GM21786 (cell line): ENCODE measurements at regions not wholly inside any gene's neighbourhood (a gene's known extent, or its start where the extent isn't known, plus 50 kb on each side); places are given as distances from the start of the nearest gene placed in this dataset.

ENCODE experiments used
- ATAC-seq: cut with Tn5 transposase; IDR thresholded peaks from one replicate; pipeline ENCODE4 v1.9.1; 2021; ENCODE audit not compliant: unreplicated experiment

DNA sequence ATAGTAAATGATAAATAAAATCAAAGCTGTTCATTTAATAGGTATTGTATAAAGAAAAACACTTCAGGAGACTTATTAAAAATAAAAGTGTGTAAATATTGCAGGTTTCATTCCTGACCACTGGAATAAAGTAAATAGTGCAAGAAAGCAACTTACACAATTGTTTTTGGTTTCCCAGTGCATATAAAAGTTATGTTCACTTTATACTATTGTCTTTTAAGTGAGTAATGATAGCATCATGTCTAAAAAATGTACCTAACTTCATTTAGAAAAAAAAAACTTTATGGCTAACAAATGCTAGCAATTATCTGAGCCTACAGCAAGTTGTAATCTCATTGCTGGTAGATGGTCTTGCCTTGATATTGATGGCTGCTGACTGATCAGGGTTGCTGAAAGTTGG, 726.6 kb upstream of the POU3F2 start:
- ATAC-seq, result no peak

DNA sequence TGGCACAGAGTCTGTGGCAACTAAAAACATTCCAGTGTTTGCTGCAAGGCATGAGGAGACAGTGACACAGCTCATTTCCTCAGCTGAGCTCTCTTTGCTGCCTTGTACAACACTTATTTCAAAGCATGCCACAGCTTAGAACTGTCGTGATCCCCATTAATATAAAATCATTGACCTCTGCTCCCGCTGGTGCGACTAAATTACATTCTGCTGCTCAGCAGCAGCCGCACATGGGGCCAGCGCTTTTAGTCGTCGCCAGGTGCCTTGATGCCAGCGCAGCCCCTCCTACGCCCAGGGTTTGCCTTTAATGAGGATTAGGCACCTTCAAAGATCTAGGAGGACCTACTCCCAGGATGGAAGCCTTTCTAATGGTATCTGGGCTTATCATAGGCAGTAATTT, 717.9 kb upstream of the POU3F2 start:
- no peak for ATAC-seq

- no peak for ATAC-seq
These were observed 717.3 kb upstream of the POU3F2 start for GRCh38 chr6:98117068-98117467.

DNA sequence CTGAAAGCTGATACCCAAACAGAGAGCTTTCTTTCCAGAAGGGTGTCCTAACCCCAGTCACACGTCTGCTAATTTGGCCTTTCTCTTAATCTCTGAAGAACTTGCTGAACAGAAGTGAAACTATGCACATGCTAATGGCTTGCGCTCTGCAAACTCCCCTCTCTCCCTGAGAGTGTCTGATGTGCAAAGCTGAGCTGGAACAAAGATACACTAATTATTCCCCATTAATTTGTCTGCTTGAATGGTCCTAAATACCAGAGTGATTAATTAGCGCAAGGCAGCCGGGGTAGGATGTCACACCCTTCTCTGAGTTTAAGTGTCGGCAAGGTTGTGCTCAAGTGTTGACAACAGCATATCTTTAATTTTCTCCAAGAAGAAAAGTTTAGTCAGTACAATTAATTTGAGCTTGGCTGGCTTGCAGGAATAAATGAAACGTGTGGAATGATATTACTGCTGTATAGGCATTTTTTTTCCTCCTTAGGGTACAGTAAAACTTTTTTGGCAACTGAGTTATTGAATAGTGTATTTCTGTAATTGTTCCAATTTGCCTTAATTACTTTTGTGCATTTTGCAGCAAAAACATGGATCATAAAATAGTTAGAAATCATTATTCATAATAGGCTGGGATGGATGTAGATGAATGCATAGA, 715.9 kb upstream of the POU3F2 start:
- ATAC-seq, result no peak

- ATAC-seq, result no peak
These were observed 710.2 kb upstream of the POU3F2 start for GRCh38 chr6:98124171-98124570.

GRCh38 chr6:98131290-98131990, 702.9 kb upstream of the POU3F2 start:
- ATAC-seq, result no peak

DNA sequence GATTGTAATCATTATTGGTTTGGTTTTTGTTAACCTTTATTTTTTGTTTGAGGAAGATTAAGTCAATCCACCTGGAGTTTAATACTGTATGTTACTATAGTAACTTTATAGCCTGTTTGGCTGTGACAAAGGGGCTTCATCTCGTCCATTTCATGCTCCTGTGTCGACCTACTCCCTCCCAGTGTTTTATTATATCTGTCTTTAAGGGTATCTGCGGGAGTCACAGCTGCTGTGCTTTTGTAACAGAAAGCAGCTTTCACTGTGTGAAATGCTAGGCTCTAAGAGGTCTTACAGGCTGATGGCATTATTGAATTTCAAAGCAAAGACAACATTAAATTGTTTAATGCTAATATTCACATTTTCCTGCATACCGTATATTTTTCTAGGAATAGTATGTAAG, 698.0 kb upstream of the POU3F2 start:
- ATAC-seq, result no peak

DNA sequence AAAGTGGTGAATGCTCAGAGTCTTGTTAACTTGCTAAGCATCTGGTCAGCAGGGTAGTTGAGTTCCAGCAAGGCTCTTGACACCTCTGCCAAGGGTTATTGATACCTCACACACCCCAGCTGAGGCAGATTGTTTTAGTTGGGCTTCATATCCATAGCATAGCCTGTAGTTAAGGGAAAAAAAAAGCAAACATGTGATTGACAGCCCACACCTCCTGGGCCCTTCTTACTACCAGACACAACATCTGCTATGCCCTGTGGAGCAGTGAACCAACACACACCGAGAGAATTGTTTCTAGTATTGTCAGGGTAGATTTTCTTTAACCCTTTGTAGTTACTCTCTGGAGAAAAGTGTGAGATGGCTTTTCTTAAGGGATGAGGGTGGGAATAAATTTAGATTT, 697.0 kb upstream of the POU3F2 start:
- no peak for ATAC-seq

DNA sequence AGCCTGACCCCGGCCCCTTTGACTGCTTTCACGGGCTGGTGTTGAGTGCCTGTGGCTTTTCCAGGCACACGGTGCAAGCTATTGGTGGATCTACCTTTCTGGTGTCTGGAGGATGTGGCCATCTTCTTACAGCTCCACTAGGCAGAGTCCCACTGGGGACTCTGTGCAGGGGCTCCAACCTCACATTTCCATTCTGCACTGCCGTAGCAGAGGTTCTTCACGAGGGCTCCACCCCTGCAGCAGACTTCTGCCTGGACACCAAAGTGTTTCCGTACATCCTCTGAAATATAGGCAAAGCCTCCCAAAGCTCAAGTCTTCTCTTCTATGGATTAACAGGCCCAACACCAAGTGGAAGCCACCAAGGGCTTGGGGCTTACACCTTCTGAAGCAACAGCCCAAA, 691.5 kb upstream of the POU3F2 start:
- ATAC-seq, result no peak

DNA sequence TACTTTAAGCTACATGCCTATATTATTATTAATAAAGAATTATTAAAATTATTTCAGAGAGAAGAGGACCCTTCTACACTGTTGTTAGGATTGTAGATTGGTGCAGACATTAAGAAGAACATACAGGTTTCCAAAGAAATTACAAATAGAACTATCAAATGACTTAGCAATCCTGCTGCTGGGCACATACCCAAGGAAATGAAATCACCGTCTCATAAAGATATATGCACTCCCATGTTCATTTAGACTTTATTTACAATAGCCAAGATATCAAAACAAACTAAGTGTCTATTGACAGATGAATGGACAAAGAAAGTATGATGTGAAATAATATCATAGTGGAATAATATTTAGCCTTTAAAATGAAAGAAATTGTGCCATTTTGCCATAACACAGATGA, 687.7 kb upstream of the POU3F2 start:
- ATAC-seq, result no peak

GRCh38 chr6:98156580-98156979, 677.8 kb upstream of the POU3F2 start:
- ATAC-seq, result no peak

DNA sequence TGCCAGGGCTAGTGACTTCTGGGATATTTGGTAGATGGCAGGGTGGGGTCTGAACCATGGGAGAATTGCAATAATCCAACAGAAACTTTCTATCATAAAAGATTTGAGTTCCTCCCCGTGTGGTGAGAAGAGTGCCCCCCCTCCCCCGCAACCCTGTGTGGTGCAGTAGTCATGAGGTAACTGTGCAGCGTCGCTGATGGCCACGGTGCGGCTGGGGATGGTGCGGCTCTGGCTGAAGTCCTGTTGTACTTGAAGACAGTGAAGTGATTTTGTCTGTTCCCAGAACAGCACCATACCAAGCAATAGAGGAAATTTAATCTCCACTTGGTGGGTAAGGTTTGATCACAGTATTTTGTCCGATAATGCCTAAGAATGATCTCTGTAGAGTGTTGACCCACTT, 654.8 kb upstream of the POU3F2 start:
- no peak for ATAC-seq

GRCh38 chr6:98200084-98200483, 634.3 kb upstream of the POU3F2 start:
- no peak for ATAC-seq

DNA sequence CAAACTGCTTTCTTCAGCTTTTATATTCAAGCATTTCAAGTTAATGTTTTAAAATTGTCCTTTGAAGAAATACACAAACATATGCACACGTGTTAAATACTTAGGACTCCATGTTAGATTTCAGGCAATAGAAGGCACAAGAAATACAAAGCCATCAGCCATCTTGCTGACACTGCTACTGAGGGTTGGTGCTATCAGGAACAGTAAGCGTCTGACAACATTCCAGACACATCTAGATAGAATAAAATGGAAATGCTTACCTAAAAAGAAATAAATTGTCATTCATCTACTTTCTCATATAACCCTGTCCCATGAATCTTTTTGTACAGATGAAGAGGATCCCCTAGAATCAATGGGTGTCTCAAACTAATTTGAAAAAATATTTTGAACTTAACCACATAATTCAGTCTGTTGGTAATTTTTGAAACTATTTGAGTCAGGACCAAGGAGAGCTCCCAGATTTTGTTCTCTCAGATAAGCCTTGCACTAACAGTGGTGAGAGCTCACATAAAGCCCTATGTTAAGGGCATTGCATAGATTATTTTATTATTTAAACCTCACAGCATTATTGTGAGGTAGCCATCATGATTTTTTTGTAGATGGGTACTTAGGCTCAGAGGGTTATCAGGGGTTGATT, 631.1 kb upstream of the POU3F2 start:
- no peak for ATAC-seq

DNA sequence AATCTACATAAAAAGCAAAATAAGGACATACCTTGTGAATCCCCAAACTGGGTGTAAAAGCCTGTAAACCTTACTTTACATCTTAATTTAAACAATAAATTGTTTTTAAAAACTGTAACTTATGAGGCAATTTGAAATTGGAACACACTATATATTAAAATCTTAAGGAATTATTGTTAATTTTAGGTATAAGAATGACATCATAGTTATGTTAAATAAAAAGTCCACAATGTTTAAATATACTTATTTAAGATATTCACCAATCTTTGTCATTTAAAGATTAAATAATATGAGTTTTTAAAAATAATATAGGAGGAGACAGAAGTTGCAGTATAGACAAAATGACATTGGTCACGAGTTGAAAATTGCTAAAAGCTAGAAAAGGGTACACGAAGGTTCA, 621.9 kb upstream of the POU3F2 start:
- ATAC-seq, result no peak

GRCh38 chr6:98215531-98215930, 618.8 kb upstream of the POU3F2 start:
- ATAC-seq, result no peak

DNA sequence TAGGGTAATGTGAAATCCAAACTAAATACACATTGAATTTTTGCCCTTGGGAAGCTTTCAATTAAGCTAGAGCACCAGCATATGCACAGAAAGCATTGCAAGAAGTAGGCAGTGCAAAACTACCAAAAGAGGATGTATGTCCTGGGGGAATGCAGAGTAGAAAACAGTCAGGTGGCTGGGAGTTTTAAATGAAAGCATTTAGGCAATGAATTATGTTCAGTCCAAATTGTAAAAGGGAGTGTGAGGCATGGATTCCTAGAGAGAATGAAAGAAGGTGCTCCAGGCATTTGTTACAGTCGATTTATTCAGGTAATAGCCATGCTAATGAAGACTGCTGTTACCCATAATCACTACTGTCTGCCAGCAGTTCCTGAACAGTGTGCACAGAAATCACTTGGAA, 604.1 kb upstream of the POU3F2 start:
- no peak for ATAC-seq

GRCh38 chr6:98239057-98239456, 595.3 kb upstream of the POU3F2 start:
- ATAC-seq, result no peak

GRCh38 chr6:98241630-98242029, 592.7 kb upstream of the POU3F2 start:
- ATAC-seq, result no peak

- ATAC-seq, result no peak
These were observed 579.8 kb upstream of the POU3F2 start for GRCh38 chr6:98254624-98255023.

- no peak for ATAC-seq
These were observed 574.0 kb upstream of the POU3F2 start for GRCh38 chr6:98260382-98260781.

GRCh38 chr6:98272060-98272459, 562.3 kb upstream of the POU3F2 start:
- ATAC-seq, result no peak

GRCh38 chr6:98274691-98275090, 559.7 kb upstream of the POU3F2 start:
- ATAC-seq, result no peak
